HL-60 (cell line): ENCODE measurements at regions not wholly inside any gene's neighbourhood (a gene's known extent, or its start where the extent isn't known, plus 50 kb on each side); places are given as distances from the start of the nearest gene placed in this dataset.

ENCODE experiments used
- DNase-seq, 2 experiments: peaks; one replicate each; pipeline ENCODE4 v3.0.0-alpha.2; 2010 to 2020; ENCODE audit warnings: low read depth in 1 of 2, low spot score in 1 of 2
- H3K27ac ChIP-seq: fragments of 250-450 bp; sonication (Bioruptor Pico); replicated peaks from 2 replicates; pipeline ENCODE4 v1.5.1; 2020; ENCODE audit warnings: mild to moderate bottlenecking, moderate library complexity
- H3K27me3 ChIP-seq: fragments of 250-450 bp; sonication (Bioruptor Pico); 2 replicates; pipeline ENCODE4 v1.5.1; 2021; ENCODE audit warnings: mild to moderate bottlenecking, moderate library complexity; ENCODE audit not compliant: insufficient read depth, poor library complexity, severe bottlenecking
- H3K4me3 ChIP-seq: replicated peaks from 2 replicates; pipeline ENCODE4 v1.5.1; 2011; ENCODE audit warnings: mild to moderate bottlenecking, control low read depth, low read length; ENCODE audit not compliant: insufficient read depth
- GABPA ChIP-seq: IDR thresholded peaks from 2 replicates; pipeline ENCODE4 v1.6.1; 2012; ENCODE audit warnings: low read depth
- POLR2AphosphoS5 ChIP-seq: IDR thresholded peaks from 2 replicates; pipeline ENCODE4 v1.6.1; 2012; ENCODE audit warnings: low read depth
- SPI1 ChIP-seq: IDR thresholded peaks from 2 replicates; pipeline ENCODE4 v1.6.1; 2012; ENCODE audit warnings: low read depth, mild to moderate bottlenecking, borderline replicate concordance
- TF ChIP-seq, protein P1 (sequence below): IDR thresholded peaks from 2 replicates; pipeline ENCODE4 v1.6.1; 2012; ENCODE audit warnings: low read depth; ENCODE audit not compliant: insufficient replicate concordance
- TF ChIP-seq, protein P2 (sequence below): IDR thresholded peaks from one replicate; pipeline ENCODE4 v1.5.1; 2011; ENCODE audit warnings: low read length, control low read depth, inconsistent platforms; ENCODE audit not compliant: insufficient read depth

DNA sequence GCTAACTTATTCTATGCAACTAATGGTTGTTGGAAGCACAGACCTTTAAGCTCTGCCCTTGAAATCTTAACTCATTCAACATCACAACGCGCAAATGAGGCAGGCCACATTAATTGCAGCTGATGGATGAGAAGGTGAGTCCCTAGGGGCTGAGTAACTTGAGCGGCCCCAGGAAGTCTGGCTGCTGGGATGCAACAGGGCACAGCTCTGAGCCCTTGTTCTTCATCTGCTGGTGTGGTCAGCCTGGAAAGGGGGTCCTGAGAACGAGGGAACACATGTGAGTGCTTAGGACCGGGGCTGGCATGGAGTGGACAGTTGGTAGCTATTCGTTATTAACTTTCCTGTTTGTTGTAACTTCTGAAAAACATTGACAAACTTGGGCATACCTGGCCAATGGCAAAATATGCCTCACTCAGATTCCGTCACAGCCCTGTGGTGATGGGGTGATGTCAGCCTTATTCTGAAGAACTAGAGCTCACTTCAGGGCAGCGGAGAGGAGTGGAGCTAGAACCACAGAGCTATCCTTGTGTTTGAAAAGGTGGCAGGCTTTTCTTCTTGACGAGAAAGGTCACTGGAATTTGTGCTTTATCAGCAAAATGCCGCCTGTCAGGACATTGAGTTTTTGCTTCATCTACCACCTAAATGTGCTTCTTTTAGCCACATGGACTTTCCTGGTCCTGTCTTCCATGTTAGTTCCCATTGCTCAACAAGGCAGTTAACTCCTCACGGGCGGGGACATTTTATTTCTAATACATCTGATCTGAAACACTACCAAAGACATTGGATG lies 145.9 kb upstream of the FHL2 start:
- TF ChIP-seq, protein P1, sequence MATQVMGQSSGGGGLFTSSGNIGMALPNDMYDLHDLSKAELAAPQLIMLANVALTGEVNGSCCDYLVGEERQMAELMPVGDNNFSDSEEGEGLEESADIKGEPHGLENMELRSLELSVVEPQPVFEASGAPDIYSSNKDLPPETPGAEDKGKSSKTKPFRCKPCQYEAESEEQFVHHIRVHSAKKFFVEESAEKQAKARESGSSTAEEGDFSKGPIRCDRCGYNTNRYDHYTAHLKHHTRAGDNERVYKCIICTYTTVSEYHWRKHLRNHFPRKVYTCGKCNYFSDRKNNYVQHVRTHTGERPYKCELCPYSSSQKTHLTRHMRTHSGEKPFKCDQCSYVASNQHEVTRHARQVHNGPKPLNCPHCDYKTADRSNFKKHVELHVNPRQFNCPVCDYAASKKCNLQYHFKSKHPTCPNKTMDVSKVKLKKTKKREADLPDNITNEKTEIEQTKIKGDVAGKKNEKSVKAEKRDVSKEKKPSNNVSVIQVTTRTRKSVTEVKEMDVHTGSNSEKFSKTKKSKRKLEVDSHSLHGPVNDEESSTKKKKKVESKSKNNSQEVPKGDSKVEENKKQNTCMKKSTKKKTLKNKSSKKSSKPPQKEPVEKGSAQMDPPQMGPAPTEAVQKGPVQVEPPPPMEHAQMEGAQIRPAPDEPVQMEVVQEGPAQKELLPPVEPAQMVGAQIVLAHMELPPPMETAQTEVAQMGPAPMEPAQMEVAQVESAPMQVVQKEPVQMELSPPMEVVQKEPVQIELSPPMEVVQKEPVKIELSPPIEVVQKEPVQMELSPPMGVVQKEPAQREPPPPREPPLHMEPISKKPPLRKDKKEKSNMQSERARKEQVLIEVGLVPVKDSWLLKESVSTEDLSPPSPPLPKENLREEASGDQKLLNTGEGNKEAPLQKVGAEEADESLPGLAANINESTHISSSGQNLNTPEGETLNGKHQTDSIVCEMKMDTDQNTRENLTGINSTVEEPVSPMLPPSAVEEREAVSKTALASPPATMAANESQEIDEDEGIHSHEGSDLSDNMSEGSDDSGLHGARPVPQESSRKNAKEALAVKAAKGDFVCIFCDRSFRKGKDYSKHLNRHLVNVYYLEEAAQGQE, result no peak
- TF ChIP-seq SPI1 (no peak), GABPA (no peak), POLR2AphosphoS5 (no peak)
- TF ChIP-seq, protein P2, sequence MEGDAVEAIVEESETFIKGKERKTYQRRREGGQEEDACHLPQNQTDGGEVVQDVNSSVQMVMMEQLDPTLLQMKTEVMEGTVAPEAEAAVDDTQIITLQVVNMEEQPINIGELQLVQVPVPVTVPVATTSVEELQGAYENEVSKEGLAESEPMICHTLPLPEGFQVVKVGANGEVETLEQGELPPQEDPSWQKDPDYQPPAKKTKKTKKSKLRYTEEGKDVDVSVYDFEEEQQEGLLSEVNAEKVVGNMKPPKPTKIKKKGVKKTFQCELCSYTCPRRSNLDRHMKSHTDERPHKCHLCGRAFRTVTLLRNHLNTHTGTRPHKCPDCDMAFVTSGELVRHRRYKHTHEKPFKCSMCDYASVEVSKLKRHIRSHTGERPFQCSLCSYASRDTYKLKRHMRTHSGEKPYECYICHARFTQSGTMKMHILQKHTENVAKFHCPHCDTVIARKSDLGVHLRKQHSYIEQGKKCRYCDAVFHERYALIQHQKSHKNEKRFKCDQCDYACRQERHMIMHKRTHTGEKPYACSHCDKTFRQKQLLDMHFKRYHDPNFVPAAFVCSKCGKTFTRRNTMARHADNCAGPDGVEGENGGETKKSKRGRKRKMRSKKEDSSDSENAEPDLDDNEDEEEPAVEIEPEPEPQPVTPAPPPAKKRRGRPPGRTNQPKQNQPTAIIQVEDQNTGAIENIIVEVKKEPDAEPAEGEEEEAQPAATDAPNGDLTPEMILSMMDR, result no peak
- Histone ChIP-seq H3K4me3 (no peak overlapping the region), H3K27me3 (no peaks in the 10 kb centered on the region), H3K27ac (no peak overlapping the region)
- no peak for DNase-seq

DNA sequence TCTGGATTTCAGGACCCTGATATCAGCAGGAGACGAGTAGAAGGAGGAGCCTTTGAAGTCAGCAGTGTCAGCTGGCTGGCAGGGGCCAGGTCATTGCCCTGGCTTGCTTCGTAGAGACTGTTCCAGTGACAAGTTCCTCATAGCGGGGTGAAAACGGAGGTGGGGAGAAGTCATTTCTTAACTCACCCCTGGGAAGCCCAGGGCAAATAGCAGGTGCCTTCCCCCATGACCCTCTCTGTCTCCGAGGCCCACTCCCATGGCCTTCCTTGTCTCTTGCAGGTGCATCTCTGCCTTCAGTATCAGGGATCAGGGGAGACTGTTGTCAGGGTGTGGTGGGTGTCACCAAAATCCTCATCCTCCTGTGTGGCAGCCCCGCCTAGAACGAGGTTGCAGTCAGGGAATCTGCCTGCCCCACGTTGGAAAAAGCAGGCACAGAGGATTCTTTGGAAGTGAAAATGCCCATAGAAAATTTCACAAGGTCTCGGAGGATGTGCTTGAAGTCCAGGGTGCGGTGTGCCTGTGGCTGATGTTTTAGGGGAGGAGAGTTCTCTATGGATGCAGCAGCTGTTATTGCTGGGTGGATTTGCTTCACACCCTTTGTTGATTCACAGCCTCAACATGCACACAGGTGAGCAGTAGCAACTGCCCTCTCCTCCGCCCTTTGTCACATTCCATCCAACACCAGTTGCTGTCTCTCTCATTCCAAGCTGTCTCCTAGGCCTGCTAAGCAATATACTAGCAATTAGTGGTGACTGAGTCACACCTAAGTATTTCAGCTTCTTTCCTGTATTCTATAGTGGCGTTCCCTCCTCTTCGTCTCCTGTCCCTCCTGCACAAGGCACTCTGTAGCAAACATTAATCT lies 142.6 kb upstream of the FHL2 start:
- TF ChIP-seq POLR2AphosphoS5, result no peak
- no peak for TF ChIP-seq GABPA
- TF ChIP-seq SPI1, result no peak
- TF ChIP-seq, protein P1, result no peak
- TF ChIP-seq, protein P2, result no peak
- Histone ChIP-seq H3K4me3 (no peak overlapping the region), H3K27me3 (no peaks in the 10 kb centered on the region), H3K27ac (no peak overlapping the region)
- DNase-seq, result no peak

DNA sequence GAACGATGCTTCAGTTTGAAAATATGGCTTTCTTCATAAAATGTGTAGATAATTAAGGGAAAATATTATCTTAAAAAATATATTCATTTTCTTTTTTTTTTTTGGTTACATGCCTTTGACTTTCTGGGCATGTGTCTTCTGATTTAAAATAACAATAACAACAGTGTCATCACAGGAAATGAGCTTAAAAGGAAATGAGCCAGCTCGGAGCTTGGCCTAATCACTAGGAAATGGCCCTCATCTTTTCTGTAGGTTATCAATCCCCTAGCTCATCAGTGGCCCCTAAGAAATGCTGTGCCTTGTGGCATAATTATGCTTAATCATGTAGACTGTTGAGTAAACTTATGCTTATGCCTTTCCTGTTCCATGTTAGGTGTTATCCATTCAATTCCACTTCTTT lies 141.8 kb upstream of the FHL2 start:
- H3K27ac ChIP-seq, result no peak overlapping the region
- no peaks in the 10 kb centered on the region for H3K27me3 ChIP-seq
- TF ChIP-seq SPI1 (no peak), GABPA (no peak), POLR2AphosphoS5 (no peak)
- TF ChIP-seq, protein P2, result no peak
- TF ChIP-seq, protein P1, result no peak
- no peak for DNase-seq
- no peak overlapping the region for H3K4me3 ChIP-seq
